GOT3 (cell line): ENCODE measurements at regions not wholly inside any gene's neighbourhood (a gene's known extent, or its start where the extent isn't known, plus 50 kb on each side); places are given as distances from the start of the nearest gene placed in this dataset.
"Not testable (repeated sequence)": the region's sequence is repeated elsewhere in the genome, so short reads cannot be mapped to it uniquely, and the experiment has no call there.

ENCODE experiments used
- DNase-seq: peaks from one replicate; lab custom pipeline; 2025; ENCODE audit warnings: mixed read lengths; lab: John Stamatoyannopoulos, UW

DNA sequence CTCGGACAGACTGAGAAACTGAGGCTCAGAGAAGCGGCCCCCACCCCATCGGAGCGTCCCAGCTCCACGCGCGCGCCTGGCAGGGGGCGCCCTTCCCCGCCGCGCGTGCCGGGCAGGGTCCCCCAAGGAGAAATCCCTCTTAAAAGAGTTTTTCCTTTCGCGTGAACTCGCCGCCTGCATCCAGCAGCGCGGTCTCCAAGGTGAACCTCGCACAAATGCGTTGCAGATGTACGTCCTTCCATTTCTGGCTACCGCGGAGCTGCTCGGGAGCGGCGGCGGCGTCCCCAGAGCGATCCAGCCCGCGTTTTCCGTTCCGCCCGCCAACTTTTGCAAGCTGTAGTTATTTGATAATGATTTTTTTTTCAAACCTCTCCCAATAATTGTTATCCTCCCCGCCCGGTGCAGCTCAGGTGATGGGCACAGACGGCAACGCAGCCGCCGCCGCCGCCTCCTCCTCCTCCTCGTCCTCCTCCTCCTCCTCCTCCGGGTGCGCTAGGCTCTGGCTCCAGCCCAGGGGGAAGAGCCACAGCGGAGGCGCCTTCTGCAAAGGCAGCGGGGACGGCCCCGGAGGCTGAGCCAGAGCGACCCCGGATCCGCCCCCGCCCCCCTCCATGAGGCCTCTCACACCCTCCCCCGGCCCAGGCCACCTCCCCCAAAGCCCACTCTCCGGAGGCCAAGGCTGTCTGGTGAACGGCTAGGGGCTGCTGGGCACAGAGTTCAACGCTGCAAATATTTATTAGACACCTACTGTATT, 74.0 kb upstream of the CUX1 start:
- DNase-seq, result no peak

DNA sequence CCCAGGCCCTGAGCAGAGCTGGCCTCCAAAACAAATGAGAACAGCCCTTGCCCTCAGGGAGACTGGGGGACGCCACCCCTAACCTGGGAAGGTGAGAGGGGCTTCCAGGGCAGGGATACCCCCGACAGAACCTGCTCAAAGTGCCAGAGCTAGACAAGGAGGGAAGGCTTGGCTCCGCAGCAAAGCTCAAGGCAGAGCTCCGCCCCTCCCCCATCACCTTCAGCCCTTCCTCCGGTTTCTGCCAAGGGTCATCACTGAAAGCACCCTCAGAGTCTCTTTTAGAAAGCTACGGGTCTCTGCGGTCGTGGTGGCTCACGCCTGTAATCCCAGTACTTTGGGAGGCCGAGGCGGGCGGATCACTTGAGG, 73.4 kb upstream of the CUX1 start:
- DNase-seq, result no peak

DNA sequence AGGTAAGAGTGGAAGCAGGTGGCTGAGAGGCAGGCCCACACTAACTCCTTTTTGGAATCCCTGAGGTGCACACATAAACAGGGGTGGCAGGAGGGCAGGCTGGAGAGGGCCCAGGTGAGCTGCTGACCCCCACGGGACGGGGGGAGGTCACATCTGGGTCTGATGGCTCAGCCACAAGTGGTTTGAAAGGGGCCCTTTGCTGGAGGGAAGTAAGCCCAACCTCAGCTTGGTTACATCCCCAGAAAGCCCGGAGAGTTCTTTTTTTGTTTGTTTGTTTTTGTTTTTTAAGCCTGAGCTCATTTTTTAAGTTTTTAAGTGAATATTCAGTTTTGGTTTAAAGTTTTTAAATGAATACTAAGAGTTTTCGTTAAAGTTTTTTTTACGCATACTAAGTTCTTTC, 72.8 kb upstream of the CUX1 start:
- DNase-seq, result no peak

DNA sequence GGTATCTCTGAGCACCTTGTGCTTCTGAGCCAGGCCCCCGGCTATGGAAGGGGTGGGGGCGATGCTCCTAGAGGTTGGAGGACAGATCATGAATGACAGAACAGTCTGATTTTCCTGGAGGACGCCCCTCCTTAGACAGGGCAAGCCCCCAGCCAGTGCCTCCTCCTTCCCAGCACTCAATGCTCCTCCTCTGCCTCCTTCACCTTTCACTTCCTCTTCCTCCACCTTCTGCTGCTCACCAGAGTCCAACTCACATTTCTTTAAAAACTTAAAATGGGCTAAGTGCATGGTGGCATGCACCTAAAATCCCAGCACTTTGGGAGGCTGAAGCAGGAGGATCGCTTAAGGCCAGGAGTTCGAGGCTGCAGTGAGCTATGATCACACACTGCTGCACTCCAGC, 71.1 kb upstream of the CUX1 start:
- no peak for DNase-seq

DNA sequence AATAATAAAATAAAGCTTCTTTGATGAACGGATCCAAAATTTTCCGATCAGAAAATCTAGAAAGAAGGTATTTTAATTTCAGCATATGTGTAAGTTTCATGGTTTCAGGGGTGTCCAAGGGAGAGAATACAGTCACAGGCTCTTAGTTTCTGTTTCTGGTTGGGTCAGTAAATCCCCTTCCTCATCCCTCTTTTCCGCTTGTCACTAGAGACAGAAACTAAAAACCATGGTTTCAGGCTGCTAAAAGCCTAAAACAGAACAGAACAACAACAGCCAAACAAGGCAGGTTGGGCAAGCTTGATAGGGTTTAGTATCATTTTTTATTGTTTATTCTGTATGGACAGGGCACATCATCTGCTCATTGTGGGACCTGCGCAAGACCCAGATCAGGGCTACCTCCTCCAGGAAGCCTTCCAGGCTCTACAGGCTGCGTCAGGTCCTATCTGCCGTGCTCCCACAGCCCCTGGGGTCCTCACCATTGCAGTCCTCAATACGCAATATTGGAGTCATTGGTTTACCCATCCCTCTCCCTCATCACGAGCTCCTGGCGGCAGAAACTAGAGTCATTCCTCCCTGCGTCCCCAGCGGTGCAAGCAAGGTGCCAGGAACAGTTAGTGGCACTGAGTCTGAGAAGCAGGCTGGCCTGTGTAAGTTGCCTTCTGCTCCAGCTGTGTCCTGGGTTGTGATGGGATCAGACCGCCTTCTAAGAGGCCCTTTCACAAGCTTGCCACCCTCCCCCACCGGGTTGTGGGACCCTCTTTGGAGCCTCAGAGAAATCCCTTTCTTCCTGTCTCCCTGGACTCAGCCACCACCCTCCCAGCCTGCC, 70.2 kb upstream of the CUX1 start:
- DNase-seq, result no peak

DNA sequence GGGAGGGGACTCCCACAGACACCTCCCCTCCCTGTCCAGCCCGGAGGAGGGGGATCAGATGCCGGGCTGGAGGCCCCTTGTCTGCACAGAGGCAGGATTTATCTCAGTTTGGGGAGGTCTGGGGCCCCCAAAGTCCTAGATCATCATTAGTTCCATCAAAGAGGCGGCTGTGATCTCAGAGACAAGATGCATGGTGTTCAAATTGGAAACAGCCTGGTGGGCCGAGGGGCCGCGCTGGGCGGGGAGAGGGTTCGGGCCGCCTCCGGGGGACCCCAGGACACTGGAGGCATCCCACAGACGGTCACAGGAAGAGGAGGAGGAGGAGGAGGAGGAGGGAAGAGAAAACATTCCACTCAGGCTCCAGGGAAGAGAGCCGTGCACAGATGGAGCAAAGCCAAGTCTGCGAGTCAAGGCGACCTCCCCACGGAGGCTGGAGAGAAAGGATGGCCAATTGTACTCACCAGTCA, 69.5 kb upstream of the CUX1 start:
- no peak for DNase-seq

DNA sequence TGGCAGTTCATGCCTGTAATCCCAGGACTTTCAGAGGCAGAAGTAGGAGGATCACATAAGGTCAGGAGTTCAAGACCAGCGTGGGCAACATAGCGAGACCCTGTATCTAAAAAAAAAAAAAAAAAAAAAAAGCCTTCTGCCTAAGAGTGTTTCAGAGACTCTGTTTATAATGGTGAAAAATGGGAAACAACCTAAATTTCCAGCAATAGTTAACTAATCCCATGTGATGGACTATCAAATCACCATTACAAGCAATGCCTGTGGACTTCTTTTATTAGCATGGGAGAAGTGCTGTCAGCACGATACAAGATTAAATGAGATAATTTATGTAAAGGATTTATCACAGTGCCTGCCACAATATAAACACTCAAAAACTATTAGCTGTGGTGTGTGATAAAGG, 67.5 kb upstream of the CUX1 start:
- no peak for DNase-seq

DNA sequence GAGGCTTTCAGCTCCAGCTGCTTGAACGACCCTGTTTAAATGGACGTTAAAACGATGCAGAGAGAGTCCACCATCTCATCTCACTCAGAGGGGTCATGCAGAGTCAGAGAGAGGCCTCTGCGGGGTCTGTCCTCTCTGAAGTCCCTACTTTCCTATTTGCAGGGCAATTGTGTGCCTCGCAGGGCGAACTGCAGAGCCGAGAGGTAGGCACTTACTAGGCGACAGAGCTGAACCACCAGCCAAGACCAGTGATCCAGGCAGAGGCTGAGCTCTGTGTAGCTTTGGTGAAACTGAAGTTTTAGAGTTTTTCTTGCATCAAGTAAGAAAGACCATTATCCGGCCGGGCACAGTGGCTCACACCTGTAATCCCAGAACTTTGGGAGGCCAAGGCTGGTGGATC, 64.1 kb upstream of the CUX1 start:
- DNase-seq, result no peak

DNA sequence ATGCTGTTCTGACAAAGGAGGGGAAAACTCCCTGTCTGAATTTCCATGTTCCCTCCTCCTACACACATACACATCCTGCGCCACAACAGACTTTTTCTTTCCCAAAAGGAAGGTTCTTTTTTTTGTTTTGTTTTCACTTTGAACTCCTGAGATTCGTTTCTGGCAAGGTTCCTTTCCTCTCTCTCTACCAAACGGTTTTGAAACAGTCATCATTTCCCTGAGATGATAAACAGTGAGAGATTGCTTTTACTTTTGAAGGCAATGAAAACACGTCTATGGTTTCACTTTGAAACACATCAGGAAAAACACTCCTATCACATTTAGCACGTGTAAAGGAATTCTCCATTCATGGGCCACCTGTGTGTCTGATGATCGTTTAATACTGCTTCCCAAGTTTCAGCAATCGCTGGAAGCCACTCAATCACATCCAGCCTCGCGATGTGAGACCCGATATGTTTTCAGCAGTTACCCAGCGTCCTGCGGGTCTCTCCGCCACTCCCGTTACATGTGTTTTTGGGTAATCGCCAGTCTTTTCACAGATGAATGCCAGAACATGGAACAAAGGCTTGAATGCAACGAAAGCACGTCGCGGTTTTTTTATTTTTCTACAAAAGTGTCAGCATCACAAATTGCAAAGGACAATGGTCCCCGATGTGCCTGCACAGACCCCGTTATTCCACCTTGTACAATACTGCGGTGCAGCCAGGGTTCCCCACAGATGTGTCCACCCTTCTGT, 62.8 kb upstream of the CUX1 start:
- no peak for DNase-seq

DNA sequence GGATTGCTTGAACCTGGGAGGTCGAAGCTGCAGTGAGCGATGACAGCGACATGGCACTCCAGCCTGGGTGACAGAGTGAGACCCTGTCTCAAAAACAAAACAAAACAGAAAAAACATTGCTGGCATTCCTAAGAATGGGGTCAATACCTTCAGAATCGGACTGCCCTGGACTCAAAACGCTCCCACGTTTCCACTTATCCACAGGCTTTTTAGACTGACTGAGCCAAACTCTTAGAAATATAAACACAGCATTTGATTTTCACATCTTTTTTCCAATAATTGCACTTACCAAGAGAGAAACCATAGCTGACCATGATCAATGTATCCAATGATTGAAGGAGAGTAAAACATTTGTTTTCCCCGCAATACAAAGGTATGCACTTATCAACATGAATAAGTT, 59.5 kb upstream of the CUX1 start:
- DNase-seq, result no peak

DNA sequence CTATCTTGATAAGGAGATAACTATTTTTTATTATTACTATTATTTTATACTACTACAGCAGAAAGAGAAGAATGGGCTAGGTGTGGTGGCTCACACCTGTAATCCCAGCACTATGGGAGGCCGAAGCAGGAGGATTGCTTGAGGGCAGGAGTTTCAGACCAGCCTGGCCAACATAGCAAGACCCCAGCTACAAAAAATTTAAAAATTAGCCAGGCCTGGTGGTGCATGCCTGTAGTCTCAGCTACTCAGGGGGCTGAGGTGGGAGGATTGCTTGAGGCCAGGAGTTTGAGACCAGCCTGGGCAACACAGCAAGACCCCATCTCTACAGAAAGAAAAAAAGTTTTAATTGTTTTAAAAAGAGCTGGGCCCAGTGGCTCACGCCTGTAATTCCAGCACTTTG, 58.9 kb upstream of the CUX1 start:
- not testable (repeated sequence) for DNase-seq

DNA sequence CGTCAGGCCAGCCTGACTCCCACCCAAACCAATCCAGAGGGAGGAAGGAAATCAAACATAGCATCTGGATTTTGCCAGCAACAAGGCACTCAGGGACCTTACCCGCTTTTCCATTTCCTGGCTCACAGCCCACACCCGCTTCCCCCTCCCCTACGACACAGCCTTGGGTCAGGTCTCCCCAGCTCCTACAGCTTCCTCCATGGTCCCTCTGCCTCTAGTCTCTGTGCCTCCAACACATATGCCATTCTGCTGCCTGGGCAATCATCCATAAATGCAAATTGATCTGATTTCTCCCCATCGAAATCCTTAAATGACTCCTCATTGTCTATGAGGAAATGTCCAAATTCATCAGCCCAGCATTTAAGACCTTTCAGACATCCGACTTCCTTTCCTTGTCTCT, 53.2 kb upstream of the CUX1 start:
- no peak for DNase-seq

DNA sequence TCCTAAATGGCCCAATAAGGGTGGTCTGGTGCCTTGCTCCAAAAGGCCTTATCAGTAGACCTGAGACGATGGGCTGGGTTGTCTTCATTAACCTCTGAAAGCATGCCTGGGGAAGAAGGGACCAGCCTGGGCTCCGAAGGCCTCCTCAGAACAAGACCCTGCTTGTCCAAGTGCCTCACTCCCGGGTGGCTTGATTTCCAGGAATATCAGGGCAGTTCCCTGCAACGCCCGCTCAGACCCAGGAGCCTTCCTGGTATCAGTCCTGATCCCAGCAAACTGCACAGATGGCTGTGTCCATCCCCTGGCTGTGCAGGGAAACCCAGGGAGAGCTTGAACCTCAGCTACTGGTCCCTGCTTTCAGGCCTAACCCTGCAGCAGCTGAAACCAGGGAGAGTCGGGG, 49.9 kb upstream of the CUX1 start:
- no peak for DNase-seq
